Psoas muscle (tissue), 7 donors: ENCODE measurements at regions not wholly inside any gene's neighbourhood (a gene's known extent, or its start where the extent isn't known, plus 50 kb on each side); places are given as distances from the start of the nearest gene placed in this dataset.
"Not testable (repeated sequence)": the region's sequence is repeated elsewhere in the genome, so short reads cannot be mapped to it uniquely, and the experiment has no call there.

ENCODE experiments used
- ATAC-seq, 4 donors: fragments of 200-7000 bp; cut with Tn5 transposase; one replicate each; pipeline ENCODE4 v1.9.1; 2020; ENCODE audit warnings: moderate library complexity in 3 of 4, mild to moderate bottlenecking in 2 of 4
- DNase-seq, 2 donors: peaks; one replicate each; pipeline ENCODE4 v3.0.0-alpha.2; 2020
- H3K27ac ChIP-seq: fragments of 200-600 bp; one replicate; pipeline ENCODE4 v1.8.0; 2022
- H3K27me3 ChIP-seq, 3 donors: fragments of 200-600 bp in 1 of 3; one replicate each; pipeline versions ENCODE4 v1.6.1 to v1.8.0; 2013 to 2022; ENCODE audit warnings: low read length in 2 of 3, mild to moderate bottlenecking in 2 of 3, moderate library complexity in 1 of 3; ENCODE audit not compliant: insufficient read depth in 3 of 3
- H3K36me3 ChIP-seq, 2 donors: fragments of 200-600 bp in 1 of 2; one replicate each; pipeline versions ENCODE4 v1.6.1 to v1.8.0; 2013 to 2022; ENCODE audit warnings: low read depth in 1 of 2, mild to moderate bottlenecking in 1 of 2, moderate library complexity in 1 of 2; ENCODE audit not compliant: insufficient read depth in 1 of 2
- H3K4me1 ChIP-seq: fragments of 200-600 bp; one replicate; pipeline ENCODE4 v1.8.0; 2022
- H3K4me3 ChIP-seq: fragments of 200-600 bp; one replicate; pipeline ENCODE4 v1.8.0; 2022; ENCODE audit warnings: mild to moderate bottlenecking
- H3K9me3 ChIP-seq: fragments of 200-600 bp; one replicate; pipeline ENCODE4 v1.8.0; 2022
- WGBS, 3 donors: extraction: QIAGEN DNeasy Blood & Tissue Kit; methylation state at CpG; one replicate each; pipeline versions ENCODE4 v1.1.6 to v1.1.7; 2013; 5-methylcytosine and 5-hydroxymethylcytosine counted together
- intact Hi-C, 2 donors: fragments of 100-400 bp; cut with DNase I; formaldehyde crosslinking; loops; one replicate each; pipeline versions ENCODE4 v1.11.0 to v1.14.2; 2022
- TF ChIP-seq, protein P1 (sequence below): fragments of 200-600 bp; IDR thresholded peaks from one replicate; pipeline ENCODE4 v1.8.0; 2022; ENCODE audit warnings: antibody characterized with exemption
- donor health status: healthy with polysubstance abuse.
- donor health status: DM: no; HTN: no; CAD: no; lungs with moderate emphysema.
- donor health status: Bipolar disorder and iron deficiency.
- donor health status: healthy.
- donor health status: DM: yes; HTN: yes; CAD: no.
- donor health status: DM: no; HTN: no; CAD: no.
- donor health status: DM: yes; HTN: yes; CAD: no.

DNA sequence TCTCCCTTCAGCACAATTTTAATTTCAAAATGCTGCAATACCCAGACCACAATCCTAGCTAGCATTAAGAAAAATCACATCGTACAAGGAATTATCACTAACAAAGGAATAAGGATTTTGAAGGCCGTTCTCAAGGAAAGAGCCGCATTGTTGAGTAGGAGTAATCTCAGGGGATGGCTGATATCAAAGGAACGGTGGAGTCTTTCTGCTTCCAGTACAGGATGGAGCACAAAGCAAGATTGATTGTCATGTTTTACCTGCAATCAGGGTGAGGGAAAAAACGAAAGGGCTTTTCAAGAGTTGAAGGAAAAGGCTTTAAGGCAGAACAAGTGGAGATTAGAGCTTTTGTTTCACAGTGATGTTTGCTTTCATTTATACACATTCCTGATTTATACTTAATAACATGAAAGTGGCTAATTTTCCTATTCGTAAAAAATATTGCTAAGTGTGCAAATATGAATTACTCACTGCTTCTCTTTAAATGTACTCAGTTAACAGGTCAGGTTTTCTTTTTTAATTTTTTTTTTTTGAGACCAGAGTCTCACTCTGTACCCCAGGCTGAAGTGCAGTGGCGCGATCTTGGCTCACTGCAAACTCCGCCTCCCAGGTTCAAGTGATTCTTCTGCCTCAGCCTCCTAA is 207.0 kb downstream of the TRIML1 start:
- Histone ChIP-seq H3K4me3 (no peak overlapping the region), H3K36me3 (no peaks in the 10 kb centered on the region), H3K27ac (no peak overlapping the region), H3K4me1 (no peaks in the 10 kb centered on the region), H3K9me3 (no peaks in the 10 kb centered on the region), H3K27me3 (no peaks in the 10 kb centered on the region)
- WGBS, 3 donors, result 68 to 73% (median 73%) methylated on average over 9 of the region's 9 CpGs
- TF ChIP-seq, protein P1, sequence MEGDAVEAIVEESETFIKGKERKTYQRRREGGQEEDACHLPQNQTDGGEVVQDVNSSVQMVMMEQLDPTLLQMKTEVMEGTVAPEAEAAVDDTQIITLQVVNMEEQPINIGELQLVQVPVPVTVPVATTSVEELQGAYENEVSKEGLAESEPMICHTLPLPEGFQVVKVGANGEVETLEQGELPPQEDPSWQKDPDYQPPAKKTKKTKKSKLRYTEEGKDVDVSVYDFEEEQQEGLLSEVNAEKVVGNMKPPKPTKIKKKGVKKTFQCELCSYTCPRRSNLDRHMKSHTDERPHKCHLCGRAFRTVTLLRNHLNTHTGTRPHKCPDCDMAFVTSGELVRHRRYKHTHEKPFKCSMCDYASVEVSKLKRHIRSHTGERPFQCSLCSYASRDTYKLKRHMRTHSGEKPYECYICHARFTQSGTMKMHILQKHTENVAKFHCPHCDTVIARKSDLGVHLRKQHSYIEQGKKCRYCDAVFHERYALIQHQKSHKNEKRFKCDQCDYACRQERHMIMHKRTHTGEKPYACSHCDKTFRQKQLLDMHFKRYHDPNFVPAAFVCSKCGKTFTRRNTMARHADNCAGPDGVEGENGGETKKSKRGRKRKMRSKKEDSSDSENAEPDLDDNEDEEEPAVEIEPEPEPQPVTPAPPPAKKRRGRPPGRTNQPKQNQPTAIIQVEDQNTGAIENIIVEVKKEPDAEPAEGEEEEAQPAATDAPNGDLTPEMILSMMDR, result no peak
- intact Hi-C loops, result no loop called here
- no peak for DNase-seq
- no peak for ATAC-seq

DNA sequence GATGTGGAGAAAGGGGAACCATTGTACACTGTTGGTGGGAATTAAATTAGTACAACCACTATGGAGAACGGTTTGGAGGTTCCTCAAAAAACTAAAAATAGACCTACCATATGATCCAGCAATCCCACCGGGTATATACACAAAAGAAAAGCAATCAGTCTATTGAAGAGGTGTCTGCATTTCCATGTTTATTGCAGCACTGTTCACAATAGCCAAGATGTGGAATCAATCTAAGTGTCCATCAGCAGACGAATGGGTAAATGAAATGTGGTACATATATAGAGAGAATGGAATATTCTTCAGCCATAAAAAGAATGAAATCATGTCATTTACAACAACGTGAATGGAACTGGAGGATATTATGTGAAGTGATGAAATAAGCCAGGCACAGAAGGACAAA is 208.1 kb downstream of the TRIML1 start:
- no peak overlapping the region for H3K4me3 ChIP-seq
- 62 to 77% (median 67%) methylated on average over 4 of the region's 4 CpGs for WGBS, 3 donors
- intact Hi-C loops, result no loop called here
- H3K9me3 ChIP-seq, result no peaks in the 10 kb centered on the region
- TF ChIP-seq, protein P1, result no peak
- ATAC-seq (no peak), DNase-seq (no peak)
- no peak overlapping the region for H3K27ac ChIP-seq
- H3K27me3 ChIP-seq, result no peaks in the 10 kb centered on the region
- H3K36me3 ChIP-seq, result no peaks in the 10 kb centered on the region
- no peaks in the 10 kb centered on the region for H3K4me1 ChIP-seq

DNA sequence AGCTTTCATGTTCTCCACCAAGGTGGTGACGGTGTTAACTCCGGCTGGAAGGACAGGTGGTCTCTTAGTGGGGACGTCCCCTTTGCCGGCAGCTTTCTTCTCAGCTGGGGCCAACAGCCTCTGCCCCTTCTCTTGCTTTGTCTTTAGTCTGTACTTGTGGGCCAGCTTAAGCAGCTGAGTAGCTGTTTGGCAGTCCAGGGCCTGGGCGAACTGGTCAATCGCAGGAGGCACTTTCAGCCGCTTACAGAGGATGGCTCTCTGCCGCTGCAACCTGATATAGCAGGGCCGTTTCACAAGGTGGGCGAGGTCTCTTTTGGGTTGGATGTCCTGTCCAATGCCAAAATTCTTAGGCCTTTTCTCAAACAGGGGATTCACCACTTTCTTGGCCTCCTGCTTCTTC is 210.3 kb downstream of the TRIML1 start:
- 72 to 79% (median 78%) methylated on average over 10 of the region's 10 CpGs for WGBS, 3 donors
- H3K27ac ChIP-seq, H3K36me3 ChIP-seq, H3K4me3 ChIP-seq, DNase-seq, H3K27me3 ChIP-seq, H3K9me3 ChIP-seq, ATAC-seq, H3K4me1 ChIP-seq, intact Hi-C loops: not testable (repeated sequence)

DNA sequence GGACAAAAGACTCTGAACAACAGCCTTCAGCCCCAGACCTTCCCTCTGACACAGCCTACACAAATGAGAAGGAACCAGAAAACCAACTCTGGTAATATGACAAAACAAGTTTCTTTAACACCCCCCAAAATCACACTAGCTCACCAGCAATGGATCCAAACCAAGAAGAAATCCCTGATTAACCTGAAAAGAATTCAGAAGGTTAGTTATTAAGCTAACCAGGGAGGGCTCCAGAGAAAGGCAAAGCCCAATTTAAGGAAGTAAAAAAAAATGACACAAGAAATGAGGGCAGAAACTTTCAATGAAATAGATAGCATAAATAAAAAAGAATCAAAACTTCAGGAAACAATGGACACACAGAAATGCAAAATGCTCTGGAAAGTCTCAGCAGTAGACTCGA is 224.0 kb downstream of the TRIML1 start:
- TF ChIP-seq, protein P1, result no peak
- no peaks in the 10 kb centered on the region for H3K27me3 ChIP-seq
- H3K9me3 ChIP-seq, result no peaks in the 10 kb centered on the region
- intact Hi-C loops, result no loop called here
- no peak for DNase-seq
- H3K36me3 ChIP-seq, result no peaks in the 10 kb centered on the region
- H3K27ac ChIP-seq, result no peak overlapping the region
- H3K4me3 ChIP-seq, result no peak overlapping the region
- no peaks in the 10 kb centered on the region for H3K4me1 ChIP-seq
- no peak for ATAC-seq
- 88 to 93% (median 91%) methylated on average over 1 of the region's 1 CpG for WGBS, 3 donors

DNA sequence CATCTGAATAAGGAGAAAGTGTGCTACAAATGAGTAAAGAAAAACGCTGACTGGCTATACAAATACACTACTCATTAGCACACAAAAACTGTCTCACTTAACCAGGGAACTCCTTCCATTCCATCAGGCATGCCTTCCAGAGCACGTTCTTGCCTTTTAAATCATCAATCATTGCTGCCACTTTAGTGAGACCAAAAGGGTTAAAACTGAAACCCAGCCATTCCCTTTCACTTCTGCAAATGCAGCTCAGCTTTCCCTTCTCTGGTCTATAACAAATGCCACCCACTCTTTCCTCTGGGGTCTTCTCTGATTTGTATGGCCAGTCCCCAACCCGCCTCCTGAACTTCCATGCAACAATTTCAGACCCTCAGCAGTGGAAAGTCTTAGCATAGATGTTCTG is 231.5 kb downstream of the TRIML1 start:
- Histone ChIP-seq H3K9me3 (no peaks in the 10 kb centered on the region), H3K27ac (no peak overlapping the region), H3K4me1 (no peaks in the 10 kb centered on the region), H3K27me3 (no peaks in the 10 kb centered on the region), H3K36me3 (no peaks in the 10 kb centered on the region), H3K4me3 (no peak overlapping the region)
- WGBS, 3 donors, result 55 to 64% (median 58%) methylated on average over 3 of the region's 3 CpGs
- no peak for ATAC-seq
- TF ChIP-seq, protein P1, result no peak
- intact Hi-C loops, result no loop called here
- DNase-seq, result no peak
